ENCODE measurements at regions not wholly inside any gene's neighbourhood (a gene's known extent, or its start where the extent isn't known, plus 50 kb on each side); places are given as distances from the start of the nearest gene placed in this dataset.

DNA sequence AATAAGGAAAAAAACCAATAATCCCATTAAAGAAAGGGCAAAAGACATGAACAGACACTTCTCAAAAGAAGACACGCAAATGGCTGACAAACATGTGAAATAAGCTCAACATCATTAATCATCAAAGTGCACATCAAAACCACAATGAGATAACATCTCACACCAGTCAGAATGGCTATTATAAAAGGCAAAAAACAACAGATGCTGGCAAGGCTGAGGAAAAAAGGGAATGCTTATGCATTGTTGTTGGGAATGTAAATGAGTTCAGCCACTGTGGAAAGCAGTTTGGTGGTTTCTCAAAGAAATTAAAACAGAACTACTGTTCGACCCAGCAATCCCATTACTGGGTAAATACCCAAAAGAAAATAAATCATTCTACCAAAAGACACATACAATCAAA lies 285.6 kb downstream of the NR4A2 start:
- Histone ChIP-seq H2AK5ac (ENCODE audit: low read length, severe bottlenecking) (no peak overlapping the region), H3K14ac (ENCODE audit: low read length in 2 of 2) (no peak overlapping the region)

GRCh38 chr2:156042895-156043294 lies 289.6 kb downstream of the NR4A2 start:
- no peaks in the 10 kb centered on the region for H3K79me1 ChIP-seq (replicated peaks; ENCODE audit: low read length, poor library complexity, severe bottlenecking)
- H2BK120ac ChIP-seq (ENCODE audit: low read depth, low read length): no peak overlapping the region
- H3K23ac ChIP-seq (ENCODE audit: low read length in 2 of 2): no peak overlapping the region
- no peak for DNase-seq
- no peak overlapping the region for H3K18ac ChIP-seq (ENCODE audit: low read depth in 1 of 2, low read length in 2 of 2)
- no peak overlapping the region for H4K91ac ChIP-seq (ENCODE audit: low read length)
- no peak overlapping the region for H2BK5ac ChIP-seq (ENCODE audit: low read depth, low read length, poor library complexity, severe bottlenecking)
- no peak overlapping the region for H4K8ac ChIP-seq (ENCODE audit: low read length)
- no peaks in the 10 kb centered on the region for H3K4me1 ChIP-seq (ENCODE audit: control insufficient read depth, insufficient read depth, low read depth, low read length)
- no peak overlapping the region for H2AFZ ChIP-seq (ENCODE audit: low read depth, low read length)
- H3K4me3 ChIP-seq (ENCODE audit: insufficient read depth in 1 of 2, low read depth in 1 of 2, low read length in 2 of 2): no peak overlapping the region
- no peak overlapping the region for H3K4ac ChIP-seq (ENCODE audit: low read depth in 1 of 2, low read length in 2 of 2)
- H2BK12ac ChIP-seq (ENCODE audit: low read length in 2 of 2): no peak overlapping the region
- H3K36me3 ChIP-seq (ENCODE audit: control insufficient read depth in 1 of 2, insufficient read depth in 2 of 2, low read depth in 1 of 2, low read length in 2 of 2): no peaks in the 10 kb centered on the region
- H3K27ac ChIP-seq (ENCODE audit: low read length, poor library complexity, severe bottlenecking): no peak overlapping the region
- no peaks in the 10 kb centered on the region for H3K27me3 ChIP-seq (ENCODE audit: control insufficient read depth in 1 of 2, insufficient read depth in 1 of 2, low read length in 2 of 2)
- H3K14ac ChIP-seq (ENCODE audit: low read length in 2 of 2): no peak overlapping the region
- H3K4me2 ChIP-seq (ENCODE audit: low read length, poor library complexity, severe bottlenecking): no peak overlapping the region
- no peaks in the 10 kb centered on the region for H3K9me3 ChIP-seq (ENCODE audit: control insufficient read depth, low read length)
- no peak overlapping the region for H2AK5ac ChIP-seq (ENCODE audit: low read length, severe bottlenecking)
- H3K9ac ChIP-seq (ENCODE audit: low read length): no peak overlapping the region
- H2BK15ac ChIP-seq (ENCODE audit: low read depth, poor library complexity, severe bottlenecking): no peak overlapping the region

More for the DNA sequence above, 285.6 kb downstream of the NR4A2 start:
- Histone ChIP-seq H2BK12ac (ENCODE audit: low read length in 2 of 2) (no peak overlapping the region), H2BK120ac (ENCODE audit: low read depth, low read length) (no peak overlapping the region), H2BK15ac (ENCODE audit: low read depth, poor library complexity, severe bottlenecking) (no peak overlapping the region), H2AFZ (ENCODE audit: low read depth, low read length) (no peak overlapping the region), H3K27me3 (ENCODE audit: control insufficient read depth in 1 of 2, insufficient read depth in 1 of 2, low read length in 2 of 2) (no peaks in the 10 kb centered on the region), H4K8ac (ENCODE audit: low read length) (no peak overlapping the region), H3K27ac (ENCODE audit: low read length, poor library complexity, severe bottlenecking) (no peak overlapping the region), H3K79me1 (replicated peaks; ENCODE audit: low read length, poor library complexity, severe bottlenecking) (no peaks in the 10 kb centered on the region), H3K4me3 (ENCODE audit: insufficient read depth in 1 of 2, low read depth in 1 of 2, low read length in 2 of 2) (no peak overlapping the region), H3K9me3 (ENCODE audit: control insufficient read depth, low read length) (peaks cover 2% of the 10 kb centered on the region), H2BK5ac (ENCODE audit: low read depth, low read length, poor library complexity, severe bottlenecking) (no peak overlapping the region), H4K91ac (ENCODE audit: low read length) (no peak overlapping the region), H3K18ac (ENCODE audit: low read depth in 1 of 2, low read length in 2 of 2) (no peak overlapping the region), H3K9ac (ENCODE audit: low read length) (no peak overlapping the region), H3K4ac (ENCODE audit: low read depth in 1 of 2, low read length in 2 of 2) (no peak overlapping the region), H3K4me1 (ENCODE audit: control insufficient read depth, insufficient read depth, low read depth, low read length) (no peaks in the 10 kb centered on the region), H3K36me3 (ENCODE audit: control insufficient read depth in 1 of 2, insufficient read depth in 2 of 2, low read depth in 1 of 2, low read length in 2 of 2) (no peaks in the 10 kb centered on the region), H3K23ac (ENCODE audit: low read length in 2 of 2) (no peak overlapping the region), H3K4me2 (ENCODE audit: low read length, poor library complexity, severe bottlenecking) (no peak overlapping the region)
- no peak for DNase-seq
- 85% methylated on average over 2 of the region's 2 CpGs for WGBS

GRCh38 chr2:156038021-156038420 lies 294.5 kb downstream of the NR4A2 start:
- Histone ChIP-seq H3K18ac (ENCODE audit: low read depth in 1 of 2, low read length in 2 of 2) (no peak overlapping the region), H2BK15ac (ENCODE audit: low read depth, poor library complexity, severe bottlenecking) (no peak overlapping the region), H3K9me3 (ENCODE audit: control insufficient read depth, low read length) (no peaks in the 10 kb centered on the region), H2BK5ac (ENCODE audit: low read depth, low read length, poor library complexity, severe bottlenecking) (no peak overlapping the region), H2BK12ac (ENCODE audit: low read length in 2 of 2) (no peak overlapping the region), H3K36me3 (ENCODE audit: control insufficient read depth in 1 of 2, insufficient read depth in 2 of 2, low read depth in 1 of 2, low read length in 2 of 2) (no peaks in the 10 kb centered on the region), H3K4me2 (ENCODE audit: low read length, poor library complexity, severe bottlenecking) (no peak overlapping the region), H4K91ac (ENCODE audit: low read length) (no peak overlapping the region), H3K4ac (ENCODE audit: low read depth in 1 of 2, low read length in 2 of 2) (no peak overlapping the region), H3K4me1 (ENCODE audit: control insufficient read depth, insufficient read depth, low read depth, low read length) (no peaks in the 10 kb centered on the region), H3K79me1 (replicated peaks; ENCODE audit: low read length, poor library complexity, severe bottlenecking) (no peaks in the 10 kb centered on the region), H4K8ac (ENCODE audit: low read length) (no peak overlapping the region), H2AK5ac (ENCODE audit: low read length, severe bottlenecking) (no peak overlapping the region), H2BK120ac (ENCODE audit: low read depth, low read length) (no peak overlapping the region), H3K23ac (ENCODE audit: low read length in 2 of 2) (no peak overlapping the region), H3K4me3 (ENCODE audit: insufficient read depth in 1 of 2, low read depth in 1 of 2, low read length in 2 of 2) (no peak overlapping the region), H2AFZ (ENCODE audit: low read depth, low read length) (no peak overlapping the region), H3K27ac (ENCODE audit: low read length, poor library complexity, severe bottlenecking) (no peak overlapping the region), H3K27me3 (ENCODE audit: control insufficient read depth in 1 of 2, insufficient read depth in 1 of 2, low read length in 2 of 2) (no peaks in the 10 kb centered on the region), H3K9ac (ENCODE audit: low read length) (no peak overlapping the region), H3K14ac (ENCODE audit: low read length in 2 of 2) (no peak overlapping the region)
- 97% methylated on average over 1 of the region's 1 CpG for WGBS
- DNase-seq: no peak

GRCh38 chr2:156037482-156037881 lies 295.0 kb downstream of the NR4A2 start:
- no peaks in the 10 kb centered on the region for H3K36me3 ChIP-seq (ENCODE audit: control insufficient read depth in 1 of 2, insufficient read depth in 2 of 2, low read depth in 1 of 2, low read length in 2 of 2)
- H3K18ac ChIP-seq (ENCODE audit: low read depth in 1 of 2, low read length in 2 of 2): no peak overlapping the region
- WGBS: no CpG with 5 or more reads among the region's 1 CpG
- H2AK5ac ChIP-seq (ENCODE audit: low read length, severe bottlenecking): no peak overlapping the region
- no peak overlapping the region for H2BK120ac ChIP-seq (ENCODE audit: low read depth, low read length)
- no peak overlapping the region for H4K91ac ChIP-seq (ENCODE audit: low read length)
- H2BK5ac ChIP-seq (ENCODE audit: low read depth, low read length, poor library complexity, severe bottlenecking): no peak overlapping the region
- H3K9ac ChIP-seq (ENCODE audit: low read length): no peak overlapping the region
- no peak overlapping the region for H3K4me2 ChIP-seq (ENCODE audit: low read length, poor library complexity, severe bottlenecking)
- H3K4me1 ChIP-seq (ENCODE audit: control insufficient read depth, insufficient read depth, low read depth, low read length): no peaks in the 10 kb centered on the region
- H3K4ac ChIP-seq (ENCODE audit: low read depth in 1 of 2, low read length in 2 of 2): no peak overlapping the region
- no peak overlapping the region for H2BK15ac ChIP-seq (ENCODE audit: low read depth, poor library complexity, severe bottlenecking)
- H3K4me3 ChIP-seq (ENCODE audit: insufficient read depth in 1 of 2, low read depth in 1 of 2, low read length in 2 of 2): no peak overlapping the region
- H2AFZ ChIP-seq (ENCODE audit: low read depth, low read length): no peak overlapping the region
- H3K23ac ChIP-seq (ENCODE audit: low read length in 2 of 2): no peak overlapping the region
- H3K9me3 ChIP-seq (ENCODE audit: control insufficient read depth, low read length): no peaks in the 10 kb centered on the region
- H3K14ac ChIP-seq (ENCODE audit: low read length in 2 of 2): no peak overlapping the region
- H3K79me1 ChIP-seq (replicated peaks; ENCODE audit: low read length, poor library complexity, severe bottlenecking): no peaks in the 10 kb centered on the region
- H2BK12ac ChIP-seq (ENCODE audit: low read length in 2 of 2): no peak overlapping the region
- no peak for DNase-seq
- no peak overlapping the region for H3K27ac ChIP-seq (ENCODE audit: low read length, poor library complexity, severe bottlenecking)
- no peak overlapping the region for H4K8ac ChIP-seq (ENCODE audit: low read length)
- H3K27me3 ChIP-seq (ENCODE audit: control insufficient read depth in 1 of 2, insufficient read depth in 1 of 2, low read length in 2 of 2): no peaks in the 10 kb centered on the region
